CD14-positive monocyte (primary cell): ENCODE measurements at regions not wholly inside any gene's neighbourhood (a gene's known extent, or its start where the extent isn't known, plus 50 kb on each side); places are given as distances from the start of the nearest gene placed in this dataset.

Source experiments
- DNase-seq, 3 donors: peaks; one replicate each; pipeline ENCODE4 v3.0.0-alpha.2; 2011 to 2022
- H2AFZ ChIP-seq: 2 replicates; pipeline ENCODE4 v1.6.0; 2012; ENCODE audit warnings: mild to moderate bottlenecking, low read depth, low read length, inconsistent platforms; ENCODE audit not compliant: insufficient read depth, poor library complexity, severe bottlenecking
- H3K27ac ChIP-seq, 2 donors: 1 replicate in 1 of 2; 2 replicates in 1 of 2; pipeline ENCODE4 v1.5.1; 2012 to 2013; ENCODE audit warnings: low read length in 2 of 2, control low read depth in 1 of 2, inconsistent platforms in 1 of 2, low read depth in 1 of 2, mild to moderate bottlenecking in 1 of 2
- H3K27me3 ChIP-seq, 2 donors: one replicate each; pipeline versions ENCODE4 v1.6.0 to v1.6.1; 2011 to 2013; ENCODE audit warnings: low read length in 2 of 2; ENCODE audit not compliant: control insufficient read depth in 2 of 2, insufficient read depth in 2 of 2
- H3K36me3 ChIP-seq, 2 donors: replicated peaks in 1 of 2; 1 replicate in 1 of 2; 2 replicates in 1 of 2; pipeline versions ENCODE4 v1.5.1 to v1.6.1; 2012 to 2013; ENCODE audit warnings: low read length in 2 of 2, control low read depth in 1 of 2, inconsistent platforms in 1 of 2, mild to moderate bottlenecking in 1 of 2; ENCODE audit not compliant: insufficient read depth in 2 of 2, control insufficient read depth in 1 of 2
- H3K4me1 ChIP-seq, 2 donors: 1 replicate in 1 of 2; 2 replicates in 1 of 2; pipeline versions ENCODE4 v1.5.1 to v1.6.1; 2012 to 2013; ENCODE audit warnings: low read length in 2 of 2, control low read depth in 1 of 2, inconsistent platforms in 1 of 2, mild to moderate bottlenecking in 1 of 2, moderate library complexity in 1 of 2; ENCODE audit not compliant: insufficient read depth in 2 of 2, control insufficient read depth in 1 of 2
- H3K4me2 ChIP-seq: replicated peaks from 2 replicates; pipeline ENCODE3; 2012; ENCODE audit warnings: low read length, moderate library complexity, mild to moderate bottlenecking; ENCODE audit not compliant: poor library complexity, severe bottlenecking; ENCODE audit errors: extremely low read depth
- H3K4me3 ChIP-seq, 3 experiments: fragments of 200-600 bp in 1 of 3; sonication (generic) in 1 of 3; replicated peaks in 1 of 3; 1 replicate in 2 of 3; 2 replicates in 1 of 3; pipeline ENCODE4 v1.5.1; 2011 to 2013; ENCODE audit warnings: low read length in 3 of 3, mild to moderate bottlenecking in 3 of 3, control low read depth in 2 of 3, low read depth in 2 of 3, inconsistent platforms in 1 of 3, moderate library complexity in 1 of 3
- H3K79me2 ChIP-seq: 2 replicates; pipeline ENCODE4 v1.6.0; 2012; ENCODE audit warnings: mild to moderate bottlenecking, control low read depth, inconsistent platforms, low read length, moderate library complexity; ENCODE audit not compliant: insufficient read depth
- H3K9ac ChIP-seq: 2 replicates; pipeline ENCODE4 v1.6.0; 2017; ENCODE audit warnings: low read length, mild to moderate bottlenecking; ENCODE audit not compliant: insufficient read depth, poor library complexity, severe bottlenecking
- H3K9me3 ChIP-seq, 2 donors: replicated peaks in 1 of 2; 1 replicate in 1 of 2; 2 replicates in 1 of 2; pipeline versions ENCODE4 v1.5.1 to v1.6.1; 2012 to 2013; ENCODE audit warnings: low read length in 2 of 2, control low read depth in 1 of 2; ENCODE audit not compliant: control insufficient read depth in 1 of 2, insufficient read depth in 1 of 2
- H4K20me1 ChIP-seq: 2 replicates; pipeline ENCODE4 v1.6.0; 2012; ENCODE audit warnings: mild to moderate bottlenecking, low read length, control low read depth, moderate library complexity; ENCODE audit not compliant: insufficient read depth
- H3K27ac Mint-ChIP-seq, 7 donors: one replicate each; pipeline ENCODE4 v1.8.0; 2020; ENCODE audit warnings: mild to moderate bottlenecking in 7 of 7, mixed read lengths in 7 of 7, moderate library complexity in 6 of 7, inconsistent platforms in 2 of 7
- H3K27me3 Mint-ChIP-seq, 3 donors: one replicate each; pipeline ENCODE4 v1.8.0; 2021 to 2022; ENCODE audit warnings: low read depth in 3 of 3, mild to moderate bottlenecking in 3 of 3, mixed read lengths in 3 of 3, moderate library complexity in 3 of 3, inconsistent platforms in 1 of 3
- H3K36me3 Mint-ChIP-seq, 2 donors: one replicate each; pipeline ENCODE4 v1.8.0; 2020; ENCODE audit warnings: mixed read lengths in 2 of 2, inconsistent platforms in 1 of 2, mild to moderate bottlenecking in 1 of 2
- H3K4me1 Mint-ChIP-seq: one replicate; pipeline ENCODE4 v1.8.0; 2020; ENCODE audit warnings: mild to moderate bottlenecking, mixed read lengths
- H3K4me3 Mint-ChIP-seq, 2 donors: one replicate each; pipeline ENCODE4 v1.8.0; 2020; ENCODE audit warnings: mild to moderate bottlenecking in 2 of 2, mixed read lengths in 2 of 2, moderate library complexity in 1 of 2
- H3K9me3 Mint-ChIP-seq, 7 donors: one replicate each; pipeline ENCODE4 v1.8.0; 2020 to 2022; ENCODE audit warnings: mixed read lengths in 7 of 7, mild to moderate bottlenecking in 6 of 7, moderate library complexity in 6 of 7, inconsistent platforms in 2 of 7
- CTCF ChIP-seq: fragments of 200-600 bp; IDR thresholded peaks from one replicate; pipeline ENCODE4 v1.8.0; 2022; ENCODE audit warnings: antibody characterized with exemption, mild to moderate bottlenecking
- WGBS: methylation state at CpG from one replicate; pipeline ENCODE4 v1.1.5; 2013; ENCODE audit warnings: missing lambda C conversion rate; ENCODE audit not compliant: insufficient coverage; 5-methylcytosine and 5-hydroxymethylcytosine counted together
- intact Hi-C, 2 donors: fragments of 100-400 bp; cut with micrococcal nuclease; formaldehyde crosslinking; loops; one replicate each; pipeline versions ENCODE4 v1.15.0 to v1.15.1; 2023

DNA sequence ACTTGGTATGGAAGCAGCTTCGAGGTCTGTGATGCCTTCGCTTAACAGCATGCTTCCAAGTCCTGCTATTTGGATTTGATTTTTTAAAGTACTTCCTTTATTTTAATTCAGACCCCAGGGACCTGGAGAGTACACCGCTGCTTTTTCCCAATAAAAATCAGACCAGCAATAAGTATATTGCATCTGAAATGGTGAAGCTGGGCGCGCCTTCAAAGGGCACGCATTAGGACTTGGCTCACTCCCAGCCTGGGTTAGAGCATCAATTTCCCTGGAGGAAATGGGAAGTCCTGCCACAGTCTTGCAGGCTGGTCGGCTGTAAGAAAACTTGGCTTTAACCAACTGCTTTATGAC is 325.1 kb downstream of the RRAGC start:
- H3K27ac Mint-ChIP-seq = no peak overlapping the region
- no peak overlapping the region for H3K4me2 ChIP-seq
- no peaks in the 10 kb centered on the region for H3K79me2 ChIP-seq
- H3K4me3 ChIP-seq = no peak overlapping the region
- H3K9me3 ChIP-seq = no peaks in the 10 kb centered on the region
- H3K27ac ChIP-seq = no peak overlapping the region
- no peaks in the 10 kb centered on the region for H3K4me1 Mint-ChIP-seq
- WGBS = 100% methylated on average over 2 of the region's 7 CpGs
- H3K27me3 Mint-ChIP-seq = peaks cover 6 to 13% (median 13%) of the 10 kb centered on the region in 3 donors
- H3K9ac ChIP-seq = no peak overlapping the region
- H3K36me3 ChIP-seq = no peaks in the 10 kb centered on the region
- H4K20me1 ChIP-seq = no peaks in the 10 kb centered on the region
- H3K4me1 ChIP-seq = no peaks in the 10 kb centered on the region
- H3K4me3 Mint-ChIP-seq = no peak overlapping the region
- intact Hi-C loops = no loop called here
- H3K27me3 ChIP-seq = peaks cover 4 to 9% of the 10 kb centered on the region in 2 donors
- peaks cover 0 to 3% (median 0%) of the 10 kb centered on the region in 7 donors for H3K9me3 Mint-ChIP-seq
- no peak for DNase-seq
- H3K36me3 Mint-ChIP-seq = no peaks in the 10 kb centered on the region
- no peak overlapping the region for H2AFZ ChIP-seq
- TF ChIP-seq CTCF = no peak

DNA sequence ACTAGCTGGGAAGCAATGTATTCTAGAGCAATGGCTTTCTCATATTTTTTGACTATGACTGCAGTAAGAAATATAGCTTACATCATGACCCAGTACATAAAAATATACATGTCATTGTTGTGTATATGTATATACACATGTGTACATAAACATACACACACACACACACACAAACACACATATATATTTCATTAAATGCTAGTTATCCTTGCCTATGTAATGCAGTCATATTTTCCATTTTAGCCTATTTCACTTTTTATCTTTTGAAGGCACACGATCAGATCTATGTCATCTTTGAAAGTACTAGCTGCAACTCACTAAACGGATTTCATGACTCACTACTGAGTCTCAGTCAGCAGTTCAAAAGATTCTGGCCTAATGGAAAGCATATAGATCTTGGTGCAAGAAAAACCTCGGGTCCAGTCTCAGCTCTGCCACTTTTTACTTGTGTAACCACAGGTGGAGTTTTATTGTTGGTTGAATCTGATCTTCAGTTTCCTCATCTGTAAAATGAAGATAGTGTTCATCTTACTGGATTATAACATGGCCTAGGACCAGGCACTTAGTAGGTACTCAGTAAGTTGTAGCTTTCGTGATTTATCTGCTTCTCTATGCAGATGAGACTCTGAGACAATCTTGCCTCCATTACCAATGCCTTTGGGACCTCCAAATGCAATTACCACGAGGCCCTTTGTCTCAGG is 325.6 kb downstream of the RRAGC start:
- no peaks in the 10 kb centered on the region for H3K36me3 Mint-ChIP-seq
- Histone ChIP-seq H3K4me2 (no peak overlapping the region), H3K27me3 (peaks cover 4 to 8% of the 10 kb centered on the region in 2 donors), H3K9me3 (no peaks in the 10 kb centered on the region), H3K4me1 (no peaks in the 10 kb centered on the region), H3K4me3 (no peak overlapping the region), H3K79me2 (no peaks in the 10 kb centered on the region), H3K27ac (no peak overlapping the region), H3K36me3 (no peaks in the 10 kb centered on the region), H3K9ac (no peak overlapping the region), H2AFZ (no peak overlapping the region), H4K20me1 (no peaks in the 10 kb centered on the region)
- TF ChIP-seq CTCF = no peak
- peaks cover 0 to 3% (median 0%) of the 10 kb centered on the region in 7 donors for H3K9me3 Mint-ChIP-seq
- no peaks in the 10 kb centered on the region for H3K4me1 Mint-ChIP-seq
- intact Hi-C loops = no loop called here
- no peak overlapping the region for H3K27ac Mint-ChIP-seq
- peaks cover 9 to 12% (median 12%) of the 10 kb centered on the region in 3 donors for H3K27me3 Mint-ChIP-seq
- 74% methylated on average over 4 of the region's 5 CpGs for WGBS
- no peak for DNase-seq
- H3K4me3 Mint-ChIP-seq = no peak overlapping the region
